Naive B cell (primary cell): ENCODE measurements at regions not wholly inside any gene's neighbourhood (a gene's known extent, or its start where the extent isn't known, plus 50 kb on each side); places are given as distances from the start of the nearest gene placed in this dataset.

Experiments used
- ATAC-seq, 2 donors: fragments of 150-1000 bp; cut with Tn5 transposase; 2 replicates each; pipeline ENCODE4 v1.10.0; 2021; ENCODE audit warnings: low read depth in 2 of 2, mild to moderate bottlenecking in 2 of 2, moderate library complexity in 2 of 2
- DNase-seq: peaks from one replicate; pipeline ENCODE4 v3.0.0; 2022
- H3K27ac Mint-ChIP-seq, 6 donors: one replicate each; pipeline ENCODE4 v1.8.0; 2020 to 2022; ENCODE audit warnings: mild to moderate bottlenecking in 6 of 6, mixed read lengths in 6 of 6, moderate library complexity in 5 of 6, inconsistent platforms in 2 of 6
- H3K27me3 Mint-ChIP-seq, 3 donors: one replicate each; pipeline ENCODE4 v1.8.0; 2021 to 2022; ENCODE audit warnings: mixed read lengths in 3 of 3, mild to moderate bottlenecking in 1 of 3
- H3K36me3 Mint-ChIP-seq, 2 donors: one replicate each; pipeline ENCODE4 v1.8.0; 2020 to 2022; ENCODE audit warnings: mixed read lengths in 2 of 2, inconsistent platforms in 1 of 2, mild to moderate bottlenecking in 1 of 2
- H3K4me1 Mint-ChIP-seq, 3 donors: one replicate each; pipeline ENCODE4 v1.8.0; 2020 to 2022; ENCODE audit warnings: mixed read lengths in 3 of 3, inconsistent platforms in 1 of 3, mild to moderate bottlenecking in 1 of 3, moderate library complexity in 1 of 3
- H3K4me3 Mint-ChIP-seq, 8 donors: one replicate each; pipeline ENCODE4 v1.8.0; 2020 to 2022; ENCODE audit warnings: mild to moderate bottlenecking in 8 of 8, mixed read lengths in 8 of 8, moderate library complexity in 8 of 8, inconsistent platforms in 2 of 8
- H3K9me3 Mint-ChIP-seq, 7 donors: one replicate each; pipeline ENCODE4 v1.8.0; 2020 to 2022; ENCODE audit warnings: mixed read lengths in 7 of 7, mild to moderate bottlenecking in 5 of 7, inconsistent platforms in 2 of 7, moderate library complexity in 1 of 7

DNA sequence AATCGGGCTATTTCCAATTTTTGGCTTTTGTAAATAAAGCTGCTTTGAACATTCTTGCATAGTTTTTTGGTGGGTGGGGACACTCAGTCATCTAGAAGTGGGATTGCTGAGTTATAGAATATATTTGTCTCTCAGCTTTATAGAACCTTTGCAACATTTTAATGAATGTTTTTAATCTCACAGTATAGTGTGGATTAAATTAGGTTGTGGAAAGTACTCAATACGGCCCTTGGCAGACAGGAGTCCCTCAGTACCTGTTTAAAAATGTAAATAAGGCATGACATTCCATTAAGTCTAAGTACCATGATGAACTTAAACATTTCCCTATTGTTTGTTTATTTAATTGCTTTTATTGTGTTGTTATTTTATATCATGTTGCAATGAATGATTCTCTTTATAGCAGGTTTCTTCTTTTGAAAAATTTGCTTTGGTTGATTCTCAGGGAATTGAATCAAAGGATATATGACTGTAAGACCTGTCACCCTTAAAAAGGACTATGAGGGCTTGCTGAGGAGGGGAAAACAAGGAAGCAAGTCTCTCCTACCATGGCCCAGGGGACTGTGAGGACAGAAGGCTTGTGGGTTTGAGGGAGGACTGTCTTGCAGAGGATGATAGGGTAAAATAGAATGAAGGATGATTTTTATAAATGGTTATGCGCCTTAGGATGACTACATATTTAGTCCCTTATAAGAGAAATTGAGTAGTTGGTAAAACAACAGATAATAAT lies 165.1 kb downstream of the RPIA start:
- H3K4me3 Mint-ChIP-seq = peak overlapping the region; percentile 80 to 99 (median 96)
- ATAC-seq (peak in 1 of 2 donors; percentile 11), DNase-seq (no peak)
- peak overlapping the region; percentile 93 to 100 (median 98) for H3K27ac Mint-ChIP-seq
- H3K27me3 Mint-ChIP-seq = no peaks in the 10 kb centered on the region
- H3K36me3 Mint-ChIP-seq = peaks cover 37% of the 10 kb centered on the region in 2 donors
- peaks cover 0 to 3% (median 0%) of the 10 kb centered on the region in 7 donors for H3K9me3 Mint-ChIP-seq
- peaks cover 51 to 62% (median 60%) of the 10 kb centered on the region in 3 donors for H3K4me1 Mint-ChIP-seq

DNA sequence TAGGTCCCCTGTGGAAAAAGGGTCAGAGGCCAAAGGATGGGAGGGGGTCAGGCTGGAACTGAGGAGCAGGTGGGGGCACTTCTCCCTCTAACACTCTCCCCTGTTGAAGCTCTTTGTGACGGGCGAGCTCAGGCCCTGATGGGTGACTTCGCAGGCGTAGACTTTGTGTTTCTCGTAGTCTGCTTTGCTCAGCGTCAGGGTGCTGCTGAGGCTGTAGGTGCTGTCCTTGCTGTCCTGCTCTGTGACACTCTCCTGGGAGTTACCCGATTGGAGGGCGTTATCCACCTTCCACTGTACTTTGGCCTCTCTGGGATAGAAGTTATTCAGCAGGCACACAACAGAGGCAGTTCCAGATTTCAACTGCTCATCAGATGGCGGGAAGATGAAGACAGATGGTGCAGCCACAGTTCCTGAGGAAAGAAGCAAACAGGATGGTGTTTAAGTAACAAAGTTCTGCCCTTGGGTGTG lies 165.8 kb downstream of the RPIA start:
- Mint-ChIP-seq H3K9me3 (peaks cover 0 to 3% (median 0%) of the 10 kb centered on the region in 7 donors), H3K4me3 (peak overlapping the region; percentile 80 to 99 (median 96)), H3K36me3 (peaks cover 38 to 40% of the 10 kb centered on the region in 2 donors), H3K4me1 (peaks cover 47 to 56% (median 54%) of the 10 kb centered on the region in 3 donors), H3K27ac (peak overlapping the region; percentile 93 to 100 (median 98)), H3K27me3 (no peaks in the 10 kb centered on the region)
- DNase-seq (no peak), ATAC-seq (peak in 1 of 2 donors; percentile 3)

DNA sequence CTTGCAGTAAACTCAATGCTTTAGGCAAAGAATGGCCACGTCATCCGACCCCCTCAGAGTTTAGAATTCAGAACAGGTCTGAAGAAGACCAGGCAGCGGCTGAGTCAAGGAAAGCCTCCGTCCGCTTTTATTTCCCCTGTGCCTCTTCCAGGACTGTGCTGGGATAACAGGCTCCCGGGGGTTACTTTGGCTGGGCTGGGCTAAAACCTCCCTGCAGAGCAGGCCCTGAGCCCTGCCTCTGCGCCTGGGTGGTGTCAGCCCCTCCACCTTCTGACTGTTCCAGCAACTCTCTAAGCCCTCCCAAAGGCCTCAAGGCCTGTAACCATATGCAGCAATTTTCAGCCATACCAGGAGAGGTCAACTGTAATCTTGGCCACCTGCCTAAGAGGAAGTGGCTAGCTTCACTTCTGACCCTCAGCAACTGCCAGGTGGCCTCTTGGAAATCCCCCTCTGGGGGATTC lies 166.5 kb downstream of the RPIA start:
- Mint-ChIP-seq H3K27me3 (no peaks in the 10 kb centered on the region), H3K4me1 (peaks cover 42 to 49% (median 48%) of the 10 kb centered on the region in 3 donors), H3K36me3 (peaks cover 38 to 40% of the 10 kb centered on the region in 2 donors), H3K27ac (peak overlapping the region; percentile 93 to 100 (median 98)), H3K4me3 (peak overlapping the region; percentile 80 to 99 (median 96)), H3K9me3 (peaks cover 0 to 3% (median 0%) of the 10 kb centered on the region in 7 donors)
- DNase-seq (peak; percentile 51), ATAC-seq (peak; percentile 38 to 50)

DNA sequence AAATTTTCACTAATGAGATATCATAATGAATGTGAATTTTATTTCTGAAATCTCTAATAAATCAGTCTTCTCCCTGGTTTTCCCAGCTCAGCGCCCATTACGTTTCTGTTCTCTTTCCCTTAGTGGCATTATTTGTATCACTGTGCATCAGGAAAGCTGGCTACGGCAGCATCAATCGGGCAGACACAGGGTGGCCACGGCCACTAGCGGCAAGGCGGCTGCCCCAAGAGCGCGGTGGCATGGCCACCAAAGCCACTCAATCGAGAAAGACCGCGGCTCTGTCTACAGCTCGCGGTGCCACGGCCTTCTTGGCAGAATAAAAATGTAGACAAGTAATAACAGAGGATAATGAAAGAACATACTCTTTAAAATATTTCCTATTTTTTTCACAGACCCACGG lies 168.0 kb downstream of the RPIA start:
- Mint-ChIP-seq H3K4me1 (peaks cover 39 to 45% (median 41%) of the 10 kb centered on the region in 3 donors), H3K4me3 (peak overlapping the region; percentile 80 to 99 (median 98)), H3K27me3 (no peaks in the 10 kb centered on the region), H3K36me3 (peaks cover 38 to 46% of the 10 kb centered on the region in 2 donors), H3K9me3 (peaks cover 0 to 3% (median 0%) of the 10 kb centered on the region in 7 donors), H3K27ac (peak overlapping the region; percentile 96 to 99 (median 98))
- ATAC-seq = no peak
- DNase-seq = no peak

DNA sequence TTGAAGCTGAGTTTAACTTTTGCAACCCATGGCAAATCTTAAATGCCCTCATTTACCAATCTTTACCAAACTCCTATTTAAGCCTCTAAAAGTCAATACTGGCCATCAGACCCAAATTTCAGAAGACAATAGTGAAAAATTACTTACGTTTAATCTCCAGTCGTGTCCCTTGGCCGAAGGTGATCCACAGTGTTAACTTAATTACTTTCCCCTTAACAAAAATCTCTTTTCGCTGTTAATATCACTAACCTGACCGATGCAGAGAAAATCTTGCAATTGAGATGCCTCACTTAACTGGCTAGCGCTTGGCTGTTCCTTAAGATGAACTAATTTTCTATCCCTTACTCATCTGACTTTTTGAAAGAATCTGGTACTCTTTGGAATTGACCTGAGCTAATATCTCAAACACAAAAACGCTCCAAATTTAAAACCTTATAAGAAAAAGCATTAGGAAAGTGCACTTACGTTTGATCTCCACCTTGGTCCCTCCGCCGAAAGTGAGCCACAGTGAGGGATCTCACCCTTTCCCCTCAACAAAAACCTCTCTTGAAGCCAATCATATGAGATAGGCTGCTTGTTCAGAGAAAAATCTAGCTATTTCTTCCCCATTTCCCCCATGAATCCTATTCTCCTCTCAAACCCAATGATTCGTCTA lies 169.1 kb downstream of the RPIA start:
- peak overlapping the region; percentile 92 to 99 (median 97) for H3K27ac Mint-ChIP-seq
- H3K9me3 Mint-ChIP-seq = peaks cover 0 to 6% (median 0%) of the 10 kb centered on the region in 7 donors
- no peak for ATAC-seq
- H3K4me1 Mint-ChIP-seq = peaks cover 29 to 39% (median 32%) of the 10 kb centered on the region in 3 donors
- H3K36me3 Mint-ChIP-seq = peaks cover 38 to 46% of the 10 kb centered on the region in 2 donors
- H3K27me3 Mint-ChIP-seq = no peaks in the 10 kb centered on the region
- H3K4me3 Mint-ChIP-seq = peak overlapping the region; percentile 80 to 99 (median 98)
- no peak for DNase-seq

DNA sequence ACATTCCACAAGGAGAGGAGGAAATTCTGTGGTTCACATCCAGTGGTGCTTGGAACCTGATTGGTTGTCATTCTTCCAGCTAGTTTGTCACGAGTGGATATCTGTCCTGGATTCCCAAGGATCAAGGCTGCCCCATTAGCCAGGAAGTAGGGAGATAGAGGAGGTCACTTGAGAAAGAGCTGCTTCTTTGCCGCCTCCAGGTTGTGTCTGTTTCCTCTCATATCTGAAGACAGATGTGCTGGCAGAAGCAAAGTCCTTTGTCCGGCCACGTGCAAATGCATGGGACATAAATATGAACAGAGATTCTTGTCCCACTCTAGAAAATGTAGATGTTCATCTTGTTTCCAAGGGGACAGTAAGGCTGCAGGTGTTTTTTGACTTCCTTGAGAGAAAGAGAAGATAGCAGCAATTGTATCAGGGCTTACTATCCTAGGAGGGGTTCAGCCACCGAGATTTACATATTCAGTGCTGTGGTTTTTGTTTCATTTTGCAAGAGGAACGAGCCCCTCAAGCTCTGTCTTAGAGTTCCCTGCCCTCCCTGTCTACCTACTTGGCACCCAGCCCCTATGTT lies 174.4 kb downstream of the RPIA start:
- peak; percentile 87 to 91 for ATAC-seq
- Mint-ChIP-seq H3K4me3 (peak overlapping the region; percentile 89 to 99 (median 96)), H3K4me1 (peaks cover 28 to 45% (median 39%) of the 10 kb centered on the region in 3 donors), H3K27me3 (no peaks in the 10 kb centered on the region), H3K9me3 (peaks cover 0 to 4% (median 0%) of the 10 kb centered on the region in 7 donors), H3K27ac (peak overlapping the region; percentile 93 to 98 (median 97)), H3K36me3 (peaks cover 6 to 16% of the 10 kb centered on the region in 2 donors)
- peak; percentile 64 for DNase-seq

DNA sequence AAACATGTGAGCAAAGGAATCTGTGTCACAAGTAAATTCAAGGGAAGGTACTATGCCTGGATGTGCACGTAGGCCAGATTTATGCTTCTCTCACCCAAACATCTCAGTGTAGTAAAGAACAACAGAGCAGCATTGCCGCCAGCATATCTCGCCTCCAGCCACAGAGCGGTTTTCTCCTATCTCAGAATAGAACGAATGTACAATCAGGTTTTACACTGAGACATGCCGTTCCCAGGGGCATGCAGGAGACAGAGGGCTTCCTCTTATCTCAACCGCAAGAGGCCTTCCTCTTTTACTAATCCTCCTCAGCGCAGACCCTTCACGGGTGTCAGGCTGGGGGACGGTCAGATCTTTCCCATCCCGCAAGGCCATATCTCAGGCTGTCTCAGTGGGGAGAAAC lies 175.3 kb downstream of the RPIA start:
- peaks cover 0 to 4% (median 0%) of the 10 kb centered on the region in 7 donors for H3K9me3 Mint-ChIP-seq
- H3K27me3 Mint-ChIP-seq = no peaks in the 10 kb centered on the region
- ATAC-seq = peak; percentile 32 to 46
- peak; percentile 61 for DNase-seq
- H3K36me3 Mint-ChIP-seq = peaks cover 0 to 7% of the 10 kb centered on the region in 2 donors
- peak overlapping the region; percentile 89 to 99 (median 96) for H3K4me3 Mint-ChIP-seq
- peaks cover 32 to 46% (median 45%) of the 10 kb centered on the region in 3 donors for H3K4me1 Mint-ChIP-seq
- peak overlapping the region; percentile 93 to 98 (median 97) for H3K27ac Mint-ChIP-seq

DNA sequence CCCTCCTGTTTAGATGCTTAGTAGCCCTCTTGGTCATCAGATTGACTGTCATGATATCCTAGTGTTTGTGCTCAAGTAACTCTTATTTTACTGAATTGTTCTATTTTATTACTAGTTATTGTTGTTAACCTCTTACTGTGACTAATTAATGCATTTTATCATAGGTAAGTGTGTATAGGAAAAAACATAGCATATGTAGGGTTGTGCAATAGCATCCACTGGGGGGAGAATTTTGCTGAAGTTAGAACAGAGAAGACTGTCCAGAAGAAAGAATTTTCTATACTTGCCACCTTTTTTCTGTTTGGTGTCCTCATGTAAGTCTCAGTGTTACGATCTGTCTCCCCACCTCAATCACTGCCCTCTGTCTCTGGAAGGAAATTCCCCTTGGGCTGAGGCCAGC lies 177.4 kb downstream of the RPIA start:
- DNase-seq (no peak), ATAC-seq (no peak)
- Mint-ChIP-seq H3K4me3 (peak overlapping the region; percentile 61 to 82 (median 80)), H3K36me3 (peaks cover 0 to 4% of the 10 kb centered on the region in 2 donors), H3K4me1 (peaks cover 27 to 46% (median 39%) of the 10 kb centered on the region in 3 donors), H3K9me3 (peaks cover 0 to 4% (median 0%) of the 10 kb centered on the region in 7 donors), H3K27ac (peak overlapping the region; percentile 77 to 98 (median 92)), H3K27me3 (no peaks in the 10 kb centered on the region)

DNA sequence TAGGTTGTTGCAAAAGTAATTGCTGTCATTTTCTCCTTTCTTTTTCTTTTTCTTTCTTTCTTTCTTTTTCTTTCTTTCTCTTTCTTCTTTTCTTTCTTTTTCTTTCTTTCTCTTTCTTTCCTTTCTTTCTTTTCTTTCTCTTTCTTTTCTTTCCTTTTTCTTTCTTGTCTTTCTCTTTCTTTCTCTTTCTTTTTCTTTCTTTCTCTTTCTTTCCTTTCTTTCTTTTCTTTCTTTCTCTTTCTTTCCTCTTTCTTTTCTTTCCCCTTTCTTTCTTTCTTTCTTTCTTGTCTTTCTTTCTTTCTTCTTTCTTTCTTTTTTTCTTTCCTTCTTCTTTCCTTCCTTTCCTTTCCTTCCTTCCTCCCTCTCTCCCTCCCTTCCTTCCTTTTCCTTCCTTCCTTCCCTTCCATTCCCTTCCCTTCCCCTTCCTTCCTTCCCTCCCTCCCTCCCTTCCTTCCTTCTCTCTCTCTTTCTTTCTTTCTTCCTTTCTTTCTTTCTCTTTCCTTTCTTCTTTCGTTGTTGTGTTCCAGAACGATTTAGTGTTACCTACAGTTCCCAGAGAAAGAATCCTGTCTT lies 178.9 kb downstream of the RPIA start:
- Mint-ChIP-seq H3K36me3 (no peaks in the 10 kb centered on the region), H3K27me3 (no peaks in the 10 kb centered on the region), H3K9me3 (no peaks in the 10 kb centered on the region), H3K4me3 (peak overlapping the region; percentile 59 to 86 (median 75)), H3K4me1 (peaks cover 24 to 43% (median 33%) of the 10 kb centered on the region in 3 donors), H3K27ac (peak overlapping the region; percentile 63 to 95 (median 92))
- no peak for DNase-seq
- ATAC-seq = no peak

DNA sequence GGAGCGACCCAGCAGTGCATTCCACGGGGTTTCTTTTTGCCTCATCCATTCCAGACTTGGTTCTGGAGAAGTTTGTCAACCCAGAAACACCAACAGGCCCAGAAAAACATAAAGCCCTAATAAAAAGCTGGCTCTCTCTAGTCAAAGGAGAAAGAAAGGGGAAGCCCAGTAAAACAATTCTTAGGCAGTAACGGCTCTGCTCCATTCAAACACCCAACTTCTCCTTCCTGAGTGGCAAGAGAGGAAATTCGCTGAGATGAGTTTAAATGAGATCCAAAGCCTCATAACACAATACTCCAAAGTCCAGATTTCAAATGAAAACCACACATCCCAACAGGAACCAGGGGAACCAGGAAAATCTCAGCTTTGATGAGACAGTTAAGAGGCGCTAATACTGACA lies 179.9 kb downstream of the RPIA start:
- Mint-ChIP-seq H3K36me3 (no peaks in the 10 kb centered on the region), H3K4me3 (peak overlapping the region in 7 of 8 donors; percentile 5 to 66 (median 54)), H3K4me1 (peaks cover 24 to 39% (median 31%) of the 10 kb centered on the region in 3 donors), H3K27me3 (no peaks in the 10 kb centered on the region), H3K27ac (peak overlapping the region in 5 of 6 donors; percentile 36 to 95 (median 92)), H3K9me3 (no peaks in the 10 kb centered on the region)
- ATAC-seq = peak; percentile 22 to 37
- no peak for DNase-seq

DNA sequence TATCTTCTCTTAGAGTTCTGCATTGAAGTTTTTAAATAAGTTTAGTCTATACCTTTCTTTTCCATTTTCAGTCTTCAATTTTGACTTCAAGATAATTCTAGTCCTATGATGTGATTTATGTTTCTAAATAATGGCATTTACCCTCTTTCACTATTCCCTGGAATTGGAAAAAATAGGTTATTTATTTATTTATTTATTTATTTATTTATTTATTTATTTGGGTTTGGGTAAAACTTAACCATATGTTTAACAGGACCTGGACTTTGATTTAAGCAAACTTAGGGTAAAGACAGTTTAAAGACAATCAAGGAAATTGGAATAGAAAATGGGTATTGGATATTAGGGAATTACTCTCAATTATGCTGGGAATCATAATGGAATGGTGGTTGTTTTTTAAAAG lies 182.1 kb downstream of the RPIA start:
- DNase-seq = no peak
- H3K36me3 Mint-ChIP-seq = no peaks in the 10 kb centered on the region
- peak overlapping the region in 3 of 6 donors; percentile 22 to 66 (median 59) for H3K27ac Mint-ChIP-seq
- H3K4me1 Mint-ChIP-seq = peaks cover 21 to 32% (median 23%) of the 10 kb centered on the region in 3 donors
- no peak for ATAC-seq
- H3K4me3 Mint-ChIP-seq = no peak overlapping the region
- peaks cover 0 to 4% (median 0%) of the 10 kb centered on the region in 7 donors for H3K9me3 Mint-ChIP-seq
- H3K27me3 Mint-ChIP-seq = no peaks in the 10 kb centered on the region

DNA sequence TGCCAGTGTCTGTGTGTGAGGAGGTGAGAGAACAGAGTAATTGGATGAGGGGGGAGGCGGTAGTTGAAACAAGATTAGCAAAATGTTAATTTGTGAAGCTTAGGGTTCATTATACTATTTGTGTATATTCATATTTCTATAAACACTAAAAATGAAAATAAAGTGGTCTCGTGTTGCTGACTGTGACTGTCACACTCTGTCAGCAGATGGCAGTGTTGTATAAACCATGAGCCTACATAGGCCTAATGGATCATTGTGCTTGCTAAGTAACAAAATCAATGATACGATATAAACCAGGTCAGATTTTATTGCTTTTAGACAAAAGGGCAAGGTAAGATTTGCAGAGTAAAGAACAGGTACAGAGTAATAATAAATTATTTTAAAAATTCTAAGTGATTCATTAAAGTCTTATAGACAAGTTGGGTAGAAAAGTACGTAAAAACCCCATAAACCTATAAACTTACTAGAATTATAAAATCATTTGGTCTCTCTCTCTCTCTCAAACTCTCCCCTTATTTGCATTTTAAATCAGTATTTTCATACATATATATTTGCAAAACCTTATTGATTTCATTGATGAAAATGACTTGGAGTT lies 182.7 kb downstream of the RPIA start:
- Mint-ChIP-seq H3K9me3 (peaks cover 0 to 4% (median 0%) of the 10 kb centered on the region in 7 donors), H3K27ac (peak overlapping the region in 3 of 6 donors; percentile 22 to 66 (median 59)), H3K36me3 (no peaks in the 10 kb centered on the region), H3K27me3 (no peaks in the 10 kb centered on the region), H3K4me1 (peaks cover 20 to 31% (median 24%) of the 10 kb centered on the region in 3 donors), H3K4me3 (peak overlapping the region in 1 of 8 donors; percentile 29)
- peak; percentile 43 for DNase-seq
- peak; percentile 67 to 76 for ATAC-seq
